Spleen (tissue), 7 donors: ENCODE measurements at regions not wholly inside any gene's neighbourhood (a gene's known extent, or its start where the extent isn't known, plus 50 kb on each side); places are given as distances from the start of the nearest gene placed in this dataset.

Source experiments
- POLR2A ChIP-seq, 3 donors: fragments of 450-650 bp; IDR thresholded peaks; one replicate each; pipeline ENCODE4 v1.5.1; 2017; ENCODE audit warnings: antibody characterized with exemption in 3 of 3, mild to moderate bottlenecking in 1 of 3
- TF ChIP-seq, protein P1 (sequence below), 11 experiments: fragments of 200-600 bp in 7 of 11; fragments of 450-650 bp in 4 of 11; sonication (generic) in 4 of 11; IDR thresholded peaks in 8 of 11; conservative IDR thresholded peaks in 3 of 11; 1 replicate in 7 of 11; 2 replicates in 4 of 11; pipeline versions ENCODE4 v1.4.0 to v1.8.0; 2016 to 2021; ENCODE audit warnings: antibody characterized with exemption in 11 of 11, inconsistent platforms in 4 of 11, mild to moderate bottlenecking in 1 of 11
- donor health status: DM: no; HTN: no; CAD: no; lungs with moderate emphysema.
- donor health status: DM: no; HTN: no; CAD: no.
- donor health status: DM: no; HTN: no; CAD: no.

DNA sequence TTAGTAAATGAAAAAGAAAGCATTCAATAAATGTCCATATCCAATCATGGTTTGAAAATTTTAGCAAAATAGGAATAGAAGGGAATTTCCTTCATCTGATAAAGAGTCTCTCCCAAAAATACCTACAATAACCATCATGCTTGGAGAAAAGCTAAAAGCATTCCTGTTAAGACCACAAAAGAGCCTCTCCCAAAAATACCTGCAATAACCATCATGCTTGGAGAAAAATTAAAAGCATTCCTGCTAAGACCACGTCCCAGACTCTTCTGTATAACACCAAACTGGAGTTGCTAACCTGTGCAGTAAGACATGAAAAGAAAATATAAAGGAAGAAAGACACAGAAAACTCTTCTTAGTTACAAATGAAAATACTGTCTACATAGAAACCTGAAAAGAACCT lies 69.4 kb downstream of the LINC01488 start:
- TF ChIP-seq, protein P1, sequence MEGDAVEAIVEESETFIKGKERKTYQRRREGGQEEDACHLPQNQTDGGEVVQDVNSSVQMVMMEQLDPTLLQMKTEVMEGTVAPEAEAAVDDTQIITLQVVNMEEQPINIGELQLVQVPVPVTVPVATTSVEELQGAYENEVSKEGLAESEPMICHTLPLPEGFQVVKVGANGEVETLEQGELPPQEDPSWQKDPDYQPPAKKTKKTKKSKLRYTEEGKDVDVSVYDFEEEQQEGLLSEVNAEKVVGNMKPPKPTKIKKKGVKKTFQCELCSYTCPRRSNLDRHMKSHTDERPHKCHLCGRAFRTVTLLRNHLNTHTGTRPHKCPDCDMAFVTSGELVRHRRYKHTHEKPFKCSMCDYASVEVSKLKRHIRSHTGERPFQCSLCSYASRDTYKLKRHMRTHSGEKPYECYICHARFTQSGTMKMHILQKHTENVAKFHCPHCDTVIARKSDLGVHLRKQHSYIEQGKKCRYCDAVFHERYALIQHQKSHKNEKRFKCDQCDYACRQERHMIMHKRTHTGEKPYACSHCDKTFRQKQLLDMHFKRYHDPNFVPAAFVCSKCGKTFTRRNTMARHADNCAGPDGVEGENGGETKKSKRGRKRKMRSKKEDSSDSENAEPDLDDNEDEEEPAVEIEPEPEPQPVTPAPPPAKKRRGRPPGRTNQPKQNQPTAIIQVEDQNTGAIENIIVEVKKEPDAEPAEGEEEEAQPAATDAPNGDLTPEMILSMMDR (IDR thresholded peaks at IDR 0.05 in 8 of 11, conservative IDR thresholded peaks at IDR 0.05 in 3 of 11), result no peak
- TF ChIP-seq POLR2A (IDR thresholded peaks at IDR 0.05), result no peak
